ENCODE measurements at regions not wholly inside any gene's neighbourhood (a gene's known extent, or its start where the extent isn't known, plus 50 kb on each side); places are given as distances from the start of the nearest gene placed in this dataset.

GRCh38 chr17:71632328-71632727, 488.5 kb upstream of the SOX9 start:
- TF ChIP-seq POLR2AphosphoS5 (IDR thresholded peaks at IDR 0.05), result no peak
- TF ChIP-seq POLR2A (IDR thresholded peaks at IDR 0.05; ENCODE audit: low read depth), result no peak
- TF ChIP-seq EP300 (IDR thresholded peaks at IDR 0.05), result no peak
- no peak for TF ChIP-seq CTCF (IDR thresholded peaks at IDR 0.05)
- intact Hi-C loops (cut with DNase I), result no loop called here
- WGBS, result 36% methylated on average over 2 of the region's 2 CpGs

GRCh38 chr17:71633391-71633849, 487.4 kb upstream of the SOX9 start:
- Histone ChIP-seq H3K4me3 (no peak overlapping the region), H3K36me3 (no peaks in the 10 kb centered on the region), H3K9me3 (no peaks in the 10 kb centered on the region), H3K4me1 (no peaks in the 10 kb centered on the region), H3K27ac (replicated peaks in 1 of 4) (no peak overlapping the region), H3K27me3 (no peaks in the 10 kb centered on the region)
- no peak for DNase-seq (ENCODE audit: extremely low spot score)
- WGBS, result 76% methylated on average over 4 of the region's 4 CpGs
- intact Hi-C loops (cut with DNase I), result no loop called here
- TF ChIP-seq POLR2A (IDR thresholded peaks at IDR 0.05; ENCODE audit: low read depth) (no peak), CTCF (IDR thresholded peaks at IDR 0.05) (no peak), POLR2AphosphoS5 (IDR thresholded peaks at IDR 0.05) (no peak), EP300 (IDR thresholded peaks at IDR 0.05) (no peak)

More at GRCh38 chr17:71632328-71632727, 488.5 kb upstream of the SOX9 start:
- DNase-seq (ENCODE audit: extremely low spot score), result no peak
- Histone ChIP-seq H3K27me3 (no peaks in the 10 kb centered on the region), H3K4me3 (no peak overlapping the region), H3K27ac (replicated peaks in 1 of 4) (no peak overlapping the region), H3K9me3 (no peaks in the 10 kb centered on the region), H3K4me1 (no peaks in the 10 kb centered on the region), H3K36me3 (no peaks in the 10 kb centered on the region)

DNA sequence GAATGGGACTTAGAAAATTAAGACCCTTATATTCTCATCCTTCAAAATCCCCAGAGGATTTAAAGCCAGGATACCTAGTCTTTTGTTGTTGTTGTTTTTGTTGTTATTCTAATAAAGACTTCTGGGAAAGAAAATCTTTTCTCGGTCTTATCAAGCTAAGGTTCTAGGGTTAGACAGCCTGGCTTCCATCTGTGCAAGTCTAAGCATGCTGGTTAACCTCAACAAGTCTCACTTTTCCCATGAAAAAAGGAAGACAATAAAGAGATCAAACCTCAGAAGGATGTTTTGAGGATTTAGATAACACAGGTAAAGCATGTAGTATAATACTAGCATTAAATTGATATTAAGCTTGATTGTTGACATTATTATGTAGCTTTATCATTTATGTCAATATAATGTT, 486.4 kb upstream of the SOX9 start:
- DNase-seq (ENCODE audit: extremely low spot score), result no peak
- Histone ChIP-seq H3K9me3 (no peaks in the 10 kb centered on the region), H3K27me3 (no peaks in the 10 kb centered on the region), H3K36me3 (no peaks in the 10 kb centered on the region), H3K4me3 (no peak overlapping the region), H3K4me1 (no peaks in the 10 kb centered on the region), H3K27ac (replicated peaks in 1 of 4) (no peak overlapping the region)
- intact Hi-C loops (cut with DNase I), result no loop called here
- TF ChIP-seq EP300 (IDR thresholded peaks at IDR 0.05) (no peak), CTCF (IDR thresholded peaks at IDR 0.05) (no peak), POLR2AphosphoS5 (IDR thresholded peaks at IDR 0.05) (no peak)
- 88% methylated on average over 1 of the region's 1 CpG for WGBS

- DNase-seq (ENCODE audit: extremely low spot score), result no peak
- TF ChIP-seq CTCF (IDR thresholded peaks at IDR 0.05) (no peak), POLR2AphosphoS5 (IDR thresholded peaks at IDR 0.05) (no peak), POLR2A (IDR thresholded peaks at IDR 0.05; ENCODE audit: low read depth) (no peak), EP300 (IDR thresholded peaks at IDR 0.05) (no peak)
- Histone ChIP-seq H3K27me3 (no peaks in the 10 kb centered on the region), H3K9me3 (no peaks in the 10 kb centered on the region), H3K27ac (replicated peaks in 1 of 4) (no peak overlapping the region), H3K4me1 (no peaks in the 10 kb centered on the region), H3K4me3 (no peak overlapping the region), H3K36me3 (no peaks in the 10 kb centered on the region)
- intact Hi-C loops (cut with DNase I), result no loop called here
- WGBS, result 90% methylated on average over 5 of the region's 5 CpGs
These were observed 485.6 kb upstream of the SOX9 start for GRCh38 chr17:71635187-71635586.

- Histone ChIP-seq H3K4me3 (no peak overlapping the region), H3K27me3 (no peaks in the 10 kb centered on the region), H3K9me3 (no peaks in the 10 kb centered on the region), H3K4me1 (no peaks in the 10 kb centered on the region), H3K27ac (replicated peaks in 1 of 4) (no peak overlapping the region), H3K36me3 (no peaks in the 10 kb centered on the region)
- no peak for DNase-seq (ENCODE audit: extremely low spot score)
- WGBS, result 63% methylated on average over 1 of the region's 1 CpG
- intact Hi-C loops (cut with DNase I), result no loop called here
- TF ChIP-seq EP300 (IDR thresholded peaks at IDR 0.05) (no peak), CTCF (IDR thresholded peaks at IDR 0.05) (no peak), POLR2AphosphoS5 (IDR thresholded peaks at IDR 0.05) (no peak), POLR2A (IDR thresholded peaks at IDR 0.05; ENCODE audit: low read depth) (no peak)
These were observed 484.2 kb upstream of the SOX9 start for GRCh38 chr17:71636644-71637043.
